Suprapubic skin (tissue), 4 donors: ENCODE measurements at regions not wholly inside any gene's neighbourhood (a gene's known extent, or its start where the extent isn't known, plus 50 kb on each side); places are given as distances from the start of the nearest gene placed in this dataset.

Source experiments
- DNase-seq, 2 donors: peaks; one replicate each; pipeline ENCODE4 v3.0.0-alpha.2; 2019; ENCODE audit warnings: low spot score in 2 of 2
- H3K27ac ChIP-seq: fragments of 200-600 bp; sonication (generic); one replicate; pipeline ENCODE4 v1.5.1; 2019
- H3K27me3 ChIP-seq: fragments of 200-600 bp; sonication (generic); one replicate; pipeline ENCODE4 v1.5.1; 2019
- H3K36me3 ChIP-seq: fragments of 200-600 bp; sonication (generic); one replicate; pipeline ENCODE4 v1.5.1; 2019
- H3K4me1 ChIP-seq: fragments of 200-600 bp; sonication (generic); one replicate; pipeline ENCODE4 v1.5.1; 2019
- H3K4me3 ChIP-seq: fragments of 200-600 bp; sonication (generic); one replicate; pipeline ENCODE4 v1.5.1; 2019; ENCODE audit warnings: mild to moderate bottlenecking
- H3K9me3 ChIP-seq: fragments of 200-600 bp; sonication (generic); one replicate; pipeline ENCODE4 v1.5.1; 2019
- EP300 ChIP-seq: sonication (generic); formaldehyde crosslinking; IDR thresholded peaks from one replicate; pipeline ENCODE4 v1.6.1; 2017; ENCODE audit warnings: antibody characterized with exemption
- POLR2A ChIP-seq, 2 donors: fragments of 450-650 bp; IDR thresholded peaks; one replicate each; pipeline ENCODE4 v1.6.1; 2017; ENCODE audit warnings: antibody characterized with exemption in 2 of 2, mild to moderate bottlenecking in 2 of 2, moderate library complexity in 2 of 2
- POLR2AphosphoS5 ChIP-seq, 3 donors: sonication (generic); formaldehyde crosslinking; IDR thresholded peaks; one replicate each; pipeline ENCODE4 v1.6.1; 2017; ENCODE audit warnings: antibody characterized with exemption in 3 of 3
- WGBS: methylation state at CpG from one replicate; pipeline ENCODE4 v1.1.5; 2018; 5-methylcytosine and 5-hydroxymethylcytosine counted together
- TF ChIP-seq, protein P1 (sequence below), 2 donors: fragments of 200-600 bp in 1 of 2; fragments of 450-650 bp in 1 of 2; sonication (generic) in 1 of 2; IDR thresholded peaks; one replicate each; pipeline ENCODE4 v1.5.1; 2016 to 2019; ENCODE audit warnings: antibody characterized with exemption in 2 of 2, mild to moderate bottlenecking in 1 of 2, moderate library complexity in 1 of 2

DNA sequence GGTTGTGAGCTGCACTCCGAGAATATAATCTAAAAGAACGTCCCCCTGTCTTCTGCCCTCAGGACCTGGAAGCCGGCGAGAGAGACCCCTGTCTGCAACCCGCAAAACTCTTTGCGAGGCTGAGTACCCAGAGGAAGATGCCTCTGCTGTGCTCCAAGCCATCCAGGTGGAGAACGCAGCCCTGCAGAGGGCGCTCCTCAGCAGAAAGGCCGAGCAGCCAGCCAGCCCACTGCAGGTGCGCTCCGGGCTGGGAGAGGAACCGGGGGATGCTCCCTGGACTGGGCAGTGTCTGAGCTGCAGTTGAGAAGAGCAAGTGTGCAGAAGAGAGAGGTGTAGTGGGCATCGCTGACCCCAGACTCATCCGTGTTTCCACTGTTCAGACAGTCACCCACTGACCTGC, 148.3 kb downstream of the KATNIP start:
- TF ChIP-seq EP300 (no peak), POLR2A (IDR thresholded peaks at IDR 0.05) (no peak), POLR2AphosphoS5 (IDR thresholded peaks at IDR 0.05) (no peak)
- TF ChIP-seq, protein P1, sequence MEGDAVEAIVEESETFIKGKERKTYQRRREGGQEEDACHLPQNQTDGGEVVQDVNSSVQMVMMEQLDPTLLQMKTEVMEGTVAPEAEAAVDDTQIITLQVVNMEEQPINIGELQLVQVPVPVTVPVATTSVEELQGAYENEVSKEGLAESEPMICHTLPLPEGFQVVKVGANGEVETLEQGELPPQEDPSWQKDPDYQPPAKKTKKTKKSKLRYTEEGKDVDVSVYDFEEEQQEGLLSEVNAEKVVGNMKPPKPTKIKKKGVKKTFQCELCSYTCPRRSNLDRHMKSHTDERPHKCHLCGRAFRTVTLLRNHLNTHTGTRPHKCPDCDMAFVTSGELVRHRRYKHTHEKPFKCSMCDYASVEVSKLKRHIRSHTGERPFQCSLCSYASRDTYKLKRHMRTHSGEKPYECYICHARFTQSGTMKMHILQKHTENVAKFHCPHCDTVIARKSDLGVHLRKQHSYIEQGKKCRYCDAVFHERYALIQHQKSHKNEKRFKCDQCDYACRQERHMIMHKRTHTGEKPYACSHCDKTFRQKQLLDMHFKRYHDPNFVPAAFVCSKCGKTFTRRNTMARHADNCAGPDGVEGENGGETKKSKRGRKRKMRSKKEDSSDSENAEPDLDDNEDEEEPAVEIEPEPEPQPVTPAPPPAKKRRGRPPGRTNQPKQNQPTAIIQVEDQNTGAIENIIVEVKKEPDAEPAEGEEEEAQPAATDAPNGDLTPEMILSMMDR (IDR thresholded peaks at IDR 0.05), result peak in 1 of 2 donors; percentile 8
- H3K27me3 ChIP-seq, result no peaks in the 10 kb centered on the region
- peaks cover 22% of the 10 kb centered on the region for H3K36me3 ChIP-seq
- H3K9me3 ChIP-seq, result no peaks in the 10 kb centered on the region
- no peaks in the 10 kb centered on the region for H3K4me1 ChIP-seq
- 83% methylated on average over 14 of the region's 14 CpGs for WGBS
- H3K27ac ChIP-seq, result no peak overlapping the region
- no peak overlapping the region for H3K4me3 ChIP-seq
- DNase-seq, result peak in 1 of 2 donors; percentile 41

DNA sequence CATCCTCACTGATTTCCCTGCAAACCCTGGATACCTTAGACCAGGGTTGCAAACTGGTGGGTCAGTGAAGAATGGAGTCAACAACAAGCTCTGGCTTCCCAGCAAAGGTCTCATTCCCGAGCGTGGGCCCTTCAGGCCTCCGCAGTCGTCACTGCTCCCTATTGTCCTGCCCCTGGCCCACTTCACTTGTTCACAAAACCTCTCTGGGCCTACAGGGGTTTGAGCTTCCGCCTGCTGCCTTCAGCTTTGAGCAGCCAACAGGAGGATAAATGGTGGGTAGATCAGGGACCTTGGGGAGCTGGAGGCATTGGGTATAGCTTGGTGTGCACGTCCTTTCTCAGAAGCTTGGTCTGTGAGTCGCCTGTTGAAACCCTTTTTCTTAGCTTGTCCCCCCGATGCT, 148.8 kb downstream of the KATNIP start:
- TF ChIP-seq POLR2A (IDR thresholded peaks at IDR 0.05), result no peak
- TF ChIP-seq, protein P1 (IDR thresholded peaks at IDR 0.05), result no peak
- Histone ChIP-seq H3K36me3 (peaks cover 22% of the 10 kb centered on the region), H3K9me3 (no peaks in the 10 kb centered on the region), H3K27ac (no peak overlapping the region), H3K4me3 (no peak overlapping the region), H3K4me1 (no peaks in the 10 kb centered on the region), H3K27me3 (no peaks in the 10 kb centered on the region)
- 98% methylated on average over 7 of the region's 8 CpGs for WGBS
- peak in 1 of 2 donors; percentile 44 for DNase-seq

DNA sequence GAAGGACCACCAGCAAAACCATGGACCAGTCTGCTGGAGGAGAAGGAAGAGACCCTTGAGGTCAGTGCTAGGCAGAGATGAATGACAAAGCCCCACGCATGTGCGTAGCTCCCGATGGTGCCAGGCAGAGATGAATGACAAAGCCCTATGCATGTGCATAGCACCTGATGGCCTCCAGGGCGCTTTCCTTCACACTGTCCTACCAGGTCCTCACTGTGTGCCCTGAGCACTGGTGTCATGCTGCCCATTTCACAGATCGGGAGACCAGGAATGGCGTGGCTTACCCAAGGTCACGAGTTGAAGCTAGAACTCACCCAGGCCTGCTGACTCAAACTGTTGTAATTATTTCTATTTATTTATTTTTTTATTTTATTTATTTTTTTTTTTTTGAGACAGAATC, 149.6 kb downstream of the KATNIP start:
- WGBS, result 94% methylated on average over 7 of the region's 7 CpGs
- TF ChIP-seq EP300 (no peak), POLR2A (IDR thresholded peaks at IDR 0.05) (no peak), POLR2AphosphoS5 (IDR thresholded peaks at IDR 0.05) (no peak)
- TF ChIP-seq, protein P1 (IDR thresholded peaks at IDR 0.05), result no peak
- Histone ChIP-seq H3K4me3 (no peak overlapping the region), H3K4me1 (no peaks in the 10 kb centered on the region), H3K36me3 (peaks cover 27% of the 10 kb centered on the region), H3K27ac (no peak overlapping the region), H3K9me3 (no peaks in the 10 kb centered on the region), H3K27me3 (no peaks in the 10 kb centered on the region)
- DNase-seq, result peak in 1 of 2 donors; percentile 71

DNA sequence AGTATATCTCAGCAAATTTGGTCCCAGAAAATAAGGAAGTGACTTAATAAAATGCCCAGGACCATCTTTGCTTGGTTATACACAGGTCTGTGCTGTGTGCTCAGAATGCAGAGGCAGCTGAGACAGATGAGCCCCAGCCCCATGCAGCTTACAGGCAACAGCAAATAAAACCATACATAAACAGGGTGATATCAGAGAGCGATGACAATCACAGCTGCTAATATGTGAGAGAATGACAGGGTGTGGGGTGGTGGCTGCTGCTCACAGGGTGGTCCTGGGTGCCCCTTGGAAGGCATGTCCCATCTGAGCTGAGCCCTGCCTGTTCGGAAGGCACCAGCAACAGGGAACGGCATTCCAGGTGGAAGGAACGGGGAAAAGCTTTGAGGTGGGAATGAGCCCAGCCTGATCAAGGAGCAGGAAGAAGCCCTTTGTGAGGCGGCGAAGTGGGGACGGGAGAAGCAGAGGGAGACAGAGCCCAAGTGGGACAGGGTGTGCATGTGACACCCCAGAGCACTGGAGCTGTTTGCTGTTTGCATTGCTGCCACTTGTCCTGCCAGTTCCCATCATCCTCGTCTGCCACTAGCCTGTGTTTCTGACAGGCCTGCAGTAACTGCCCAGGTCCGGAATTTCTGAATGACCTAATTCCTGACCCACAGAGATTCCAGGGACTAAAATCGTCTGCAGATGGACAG, 150.5 kb downstream of the KATNIP start:
- no peak for TF ChIP-seq POLR2A (IDR thresholded peaks at IDR 0.05)
- no peak for TF ChIP-seq POLR2AphosphoS5 (IDR thresholded peaks at IDR 0.05)
- TF ChIP-seq, protein P1 (IDR thresholded peaks at IDR 0.05), result no peak
- no peak for TF ChIP-seq EP300
- H3K9me3 ChIP-seq, result no peaks in the 10 kb centered on the region
- peak in 1 of 2 donors; percentile 55 for DNase-seq
- no peak overlapping the region for H3K4me3 ChIP-seq
- 83% methylated on average over 10 of the region's 10 CpGs for WGBS
- H3K4me1 ChIP-seq, result no peaks in the 10 kb centered on the region
- no peak overlapping the region for H3K27ac ChIP-seq
- H3K27me3 ChIP-seq, result no peaks in the 10 kb centered on the region
- peaks cover 27% of the 10 kb centered on the region for H3K36me3 ChIP-seq

DNA sequence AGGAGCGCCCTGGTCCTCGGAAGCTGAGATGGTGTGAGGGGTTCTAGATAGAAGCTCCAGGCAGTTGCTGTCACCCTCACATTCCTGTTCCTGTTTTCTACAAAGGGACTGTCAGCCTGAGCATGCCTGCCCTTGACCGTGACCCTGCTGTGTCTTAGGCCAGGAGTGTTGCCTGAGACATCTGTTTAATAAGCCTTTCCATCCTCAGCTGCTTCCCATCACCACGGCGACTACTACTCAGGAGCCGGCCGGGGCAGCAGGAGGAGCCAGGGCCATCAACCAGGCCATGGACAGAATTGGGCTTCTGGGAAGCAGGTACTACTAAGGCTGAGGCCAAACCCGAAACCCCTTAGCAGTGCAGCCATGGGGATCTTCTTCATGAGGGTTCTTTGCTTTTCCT, 151.4 kb downstream of the KATNIP start:
- H3K9me3 ChIP-seq, result no peaks in the 10 kb centered on the region
- no peak for TF ChIP-seq EP300
- H3K4me3 ChIP-seq, result no peak overlapping the region
- DNase-seq, result no peak
- peaks cover 36% of the 10 kb centered on the region for H3K36me3 ChIP-seq
- H3K27me3 ChIP-seq, result no peaks in the 10 kb centered on the region
- H3K27ac ChIP-seq, result no peak overlapping the region
- no peaks in the 10 kb centered on the region for H3K4me1 ChIP-seq
- 92% methylated on average over 8 of the region's 8 CpGs for WGBS

DNA sequence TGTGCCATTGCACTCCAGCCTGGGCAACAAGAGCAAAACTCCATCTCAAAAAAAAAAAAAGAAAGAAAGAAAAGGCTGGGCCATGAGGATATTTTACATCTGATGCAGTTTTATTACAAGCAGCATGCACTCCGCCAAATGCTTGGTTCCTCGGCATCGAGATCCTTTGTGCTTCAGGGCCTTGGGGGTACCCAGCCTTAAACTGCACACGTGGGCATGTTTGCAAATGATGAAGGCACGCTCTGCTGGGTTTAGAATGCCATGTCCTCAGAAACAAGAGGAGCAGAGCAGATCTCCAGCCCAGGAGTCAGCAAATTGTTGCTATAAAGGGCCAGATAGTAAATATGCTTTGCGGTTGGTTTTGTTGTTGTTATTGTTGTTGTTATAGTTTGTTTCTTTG, 153.2 kb downstream of the KATNIP start:
- no peak for TF ChIP-seq EP300
- TF ChIP-seq, protein P1 (IDR thresholded peaks at IDR 0.05), result no peak
- TF ChIP-seq POLR2AphosphoS5 (IDR thresholded peaks at IDR 0.05), result no peak
- no peak for TF ChIP-seq POLR2A (IDR thresholded peaks at IDR 0.05)
- peak; percentile 5 to 44 for DNase-seq
- WGBS, result 88% methylated on average over 6 of the region's 6 CpGs
- H3K27me3 ChIP-seq, result no peaks in the 10 kb centered on the region
- no peaks in the 10 kb centered on the region for H3K9me3 ChIP-seq
- H3K36me3 ChIP-seq, result peaks cover 49% of the 10 kb centered on the region
- no peaks in the 10 kb centered on the region for H3K4me1 ChIP-seq
- H3K27ac ChIP-seq, result no peak overlapping the region
- H3K4me3 ChIP-seq, result no peak overlapping the region
